ENCODE measurements at regions not wholly inside any gene's neighbourhood (a gene's known extent, or its start where the extent isn't known, plus 50 kb on each side); places are given as distances from the start of the nearest gene placed in this dataset.

DNA sequence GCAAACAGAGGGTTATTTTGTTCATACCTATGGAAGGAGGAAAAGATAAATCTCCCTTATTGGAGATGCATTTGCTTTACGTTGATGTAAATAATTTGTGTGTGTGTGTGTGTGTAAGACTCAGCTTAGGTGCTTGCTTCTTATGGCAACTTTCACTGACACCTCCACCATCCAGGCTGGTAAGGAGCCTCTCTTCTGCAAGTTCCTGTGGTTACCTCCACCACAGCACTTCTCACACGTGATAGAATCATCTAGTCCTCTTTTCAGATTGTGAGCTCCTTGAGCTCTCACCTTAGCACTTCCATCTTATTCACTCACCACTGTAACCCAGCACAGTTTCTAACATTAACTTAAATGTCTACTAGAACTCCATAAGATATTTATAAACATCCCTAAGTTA is 553.7 kb downstream of the FGF13 start:
- Histone ChIP-seq H3K23ac (ENCODE audit: insufficient read length) (no peak overlapping the region), H3K4me1 (replicated peaks in 1 of 4; ENCODE audit: control insufficient read depth in 3 of 4, insufficient read depth in 4 of 4, low read length in 3 of 4) (no peaks in the 10 kb centered on the region), H2AFZ (ENCODE audit: low read length) (no peak overlapping the region), H2BK20ac (ENCODE audit: low read length) (no peak overlapping the region), H3K18ac (ENCODE audit: extremely low read depth, low read length) (no peak overlapping the region), H2BK15ac (ENCODE audit: low read length) (no peak overlapping the region), H3K36me3 (ENCODE audit: control insufficient read depth in 2 of 4, insufficient read depth in 4 of 4, low read length in 3 of 4) (no peaks in the 10 kb centered on the region), H3K56ac (replicated peaks; ENCODE audit: insufficient read length, low read depth, low read length) (no peak overlapping the region), H4K8ac (ENCODE audit: extremely low read depth, insufficient read depth, low read length) (no peak overlapping the region), H2BK120ac (replicated peaks; ENCODE audit: low read depth, low read length) (no peak overlapping the region), H2AK5ac (ENCODE audit: low read depth, low read length) (no peak overlapping the region), H3K23me2 (ENCODE audit: low read depth, low read length) (no peaks in the 10 kb centered on the region), H3K4ac (replicated peaks; ENCODE audit: insufficient read length, low read depth, low read length) (no peak overlapping the region), H4K5ac (ENCODE audit: insufficient read length, low read depth, low read length) (no peak overlapping the region), H2BK5ac (ENCODE audit: low read depth, low read length) (no peak overlapping the region), H3K4me3 (ENCODE audit: extremely low read depth in 1 of 4, insufficient read depth in 2 of 4, low read depth in 3 of 4, low read length in 4 of 4) (no peak overlapping the region), H3K27me3 (replicated peaks in 1 of 4; ENCODE audit: control insufficient read depth in 3 of 4, extremely low read depth in 1 of 4, insufficient read depth in 3 of 4, low read length in 3 of 4) (no peaks in the 10 kb centered on the region), H3K9ac (replicated peaks in 1 of 4; ENCODE audit: extremely low read depth in 1 of 4, low read depth in 3 of 4, low read length in 3 of 4) (no peak overlapping the region; a peak in 1 of 7 replicates), H4K91ac (replicated peaks; ENCODE audit: insufficient read length, low read length) (no peak overlapping the region), H3K79me2 (ENCODE audit: control insufficient read depth in 1 of 2, insufficient read depth in 2 of 2, low read length in 2 of 2) (no peaks in the 10 kb centered on the region), H3K9me3 (ENCODE audit: insufficient read depth in 2 of 2, low read depth in 1 of 2, low read length in 1 of 2) (no peaks in the 10 kb centered on the region), H4K20me1 (replicated peaks in 1 of 2; ENCODE audit: control insufficient read depth in 1 of 2, insufficient read depth in 2 of 2, low read length in 2 of 2) (no peaks in the 10 kb centered on the region), H3K79me1 (ENCODE audit: low read depth, low read length) (no peaks in the 10 kb centered on the region), H3K4me2 (ENCODE audit: insufficient read depth in 1 of 2, low read depth in 2 of 2, low read length in 2 of 2) (no peak overlapping the region), H3K27ac (ENCODE audit: low read depth, low read length) (no peak overlapping the region), H3K14ac (ENCODE audit: insufficient read length) (no peak overlapping the region), H2BK12ac (ENCODE audit: low read depth, low read length) (no peak overlapping the region)
- 88% methylated on average over 2 of the region's 2 CpGs; no CpG with 5 or more reads in 1 of the 2 experiments for WGBS, 2 experiments (ENCODE audit: extremely low coverage in 1 of 2, insufficient coverage in 1 of 2, insufficient read length in 1 of 2, insufficient replicate concordance in 2 of 2, low coverage in 1 of 2, low lambda C conversion rate in 2 of 2, missing lambda C conversion rate in 1 of 2)
- CTCF ChIA-PET (ENCODE audit: partially characterized antibody), result no interaction called here
- DNase-seq (ENCODE audit: low read depth in 1 of 2, low spot score in 2 of 2) (no peak), FAIRE-seq (no peak)
- POLR2A ChIA-PET (ENCODE audit: partially characterized antibody), result no interaction called here
- TF ChIP-seq, protein P1, sequence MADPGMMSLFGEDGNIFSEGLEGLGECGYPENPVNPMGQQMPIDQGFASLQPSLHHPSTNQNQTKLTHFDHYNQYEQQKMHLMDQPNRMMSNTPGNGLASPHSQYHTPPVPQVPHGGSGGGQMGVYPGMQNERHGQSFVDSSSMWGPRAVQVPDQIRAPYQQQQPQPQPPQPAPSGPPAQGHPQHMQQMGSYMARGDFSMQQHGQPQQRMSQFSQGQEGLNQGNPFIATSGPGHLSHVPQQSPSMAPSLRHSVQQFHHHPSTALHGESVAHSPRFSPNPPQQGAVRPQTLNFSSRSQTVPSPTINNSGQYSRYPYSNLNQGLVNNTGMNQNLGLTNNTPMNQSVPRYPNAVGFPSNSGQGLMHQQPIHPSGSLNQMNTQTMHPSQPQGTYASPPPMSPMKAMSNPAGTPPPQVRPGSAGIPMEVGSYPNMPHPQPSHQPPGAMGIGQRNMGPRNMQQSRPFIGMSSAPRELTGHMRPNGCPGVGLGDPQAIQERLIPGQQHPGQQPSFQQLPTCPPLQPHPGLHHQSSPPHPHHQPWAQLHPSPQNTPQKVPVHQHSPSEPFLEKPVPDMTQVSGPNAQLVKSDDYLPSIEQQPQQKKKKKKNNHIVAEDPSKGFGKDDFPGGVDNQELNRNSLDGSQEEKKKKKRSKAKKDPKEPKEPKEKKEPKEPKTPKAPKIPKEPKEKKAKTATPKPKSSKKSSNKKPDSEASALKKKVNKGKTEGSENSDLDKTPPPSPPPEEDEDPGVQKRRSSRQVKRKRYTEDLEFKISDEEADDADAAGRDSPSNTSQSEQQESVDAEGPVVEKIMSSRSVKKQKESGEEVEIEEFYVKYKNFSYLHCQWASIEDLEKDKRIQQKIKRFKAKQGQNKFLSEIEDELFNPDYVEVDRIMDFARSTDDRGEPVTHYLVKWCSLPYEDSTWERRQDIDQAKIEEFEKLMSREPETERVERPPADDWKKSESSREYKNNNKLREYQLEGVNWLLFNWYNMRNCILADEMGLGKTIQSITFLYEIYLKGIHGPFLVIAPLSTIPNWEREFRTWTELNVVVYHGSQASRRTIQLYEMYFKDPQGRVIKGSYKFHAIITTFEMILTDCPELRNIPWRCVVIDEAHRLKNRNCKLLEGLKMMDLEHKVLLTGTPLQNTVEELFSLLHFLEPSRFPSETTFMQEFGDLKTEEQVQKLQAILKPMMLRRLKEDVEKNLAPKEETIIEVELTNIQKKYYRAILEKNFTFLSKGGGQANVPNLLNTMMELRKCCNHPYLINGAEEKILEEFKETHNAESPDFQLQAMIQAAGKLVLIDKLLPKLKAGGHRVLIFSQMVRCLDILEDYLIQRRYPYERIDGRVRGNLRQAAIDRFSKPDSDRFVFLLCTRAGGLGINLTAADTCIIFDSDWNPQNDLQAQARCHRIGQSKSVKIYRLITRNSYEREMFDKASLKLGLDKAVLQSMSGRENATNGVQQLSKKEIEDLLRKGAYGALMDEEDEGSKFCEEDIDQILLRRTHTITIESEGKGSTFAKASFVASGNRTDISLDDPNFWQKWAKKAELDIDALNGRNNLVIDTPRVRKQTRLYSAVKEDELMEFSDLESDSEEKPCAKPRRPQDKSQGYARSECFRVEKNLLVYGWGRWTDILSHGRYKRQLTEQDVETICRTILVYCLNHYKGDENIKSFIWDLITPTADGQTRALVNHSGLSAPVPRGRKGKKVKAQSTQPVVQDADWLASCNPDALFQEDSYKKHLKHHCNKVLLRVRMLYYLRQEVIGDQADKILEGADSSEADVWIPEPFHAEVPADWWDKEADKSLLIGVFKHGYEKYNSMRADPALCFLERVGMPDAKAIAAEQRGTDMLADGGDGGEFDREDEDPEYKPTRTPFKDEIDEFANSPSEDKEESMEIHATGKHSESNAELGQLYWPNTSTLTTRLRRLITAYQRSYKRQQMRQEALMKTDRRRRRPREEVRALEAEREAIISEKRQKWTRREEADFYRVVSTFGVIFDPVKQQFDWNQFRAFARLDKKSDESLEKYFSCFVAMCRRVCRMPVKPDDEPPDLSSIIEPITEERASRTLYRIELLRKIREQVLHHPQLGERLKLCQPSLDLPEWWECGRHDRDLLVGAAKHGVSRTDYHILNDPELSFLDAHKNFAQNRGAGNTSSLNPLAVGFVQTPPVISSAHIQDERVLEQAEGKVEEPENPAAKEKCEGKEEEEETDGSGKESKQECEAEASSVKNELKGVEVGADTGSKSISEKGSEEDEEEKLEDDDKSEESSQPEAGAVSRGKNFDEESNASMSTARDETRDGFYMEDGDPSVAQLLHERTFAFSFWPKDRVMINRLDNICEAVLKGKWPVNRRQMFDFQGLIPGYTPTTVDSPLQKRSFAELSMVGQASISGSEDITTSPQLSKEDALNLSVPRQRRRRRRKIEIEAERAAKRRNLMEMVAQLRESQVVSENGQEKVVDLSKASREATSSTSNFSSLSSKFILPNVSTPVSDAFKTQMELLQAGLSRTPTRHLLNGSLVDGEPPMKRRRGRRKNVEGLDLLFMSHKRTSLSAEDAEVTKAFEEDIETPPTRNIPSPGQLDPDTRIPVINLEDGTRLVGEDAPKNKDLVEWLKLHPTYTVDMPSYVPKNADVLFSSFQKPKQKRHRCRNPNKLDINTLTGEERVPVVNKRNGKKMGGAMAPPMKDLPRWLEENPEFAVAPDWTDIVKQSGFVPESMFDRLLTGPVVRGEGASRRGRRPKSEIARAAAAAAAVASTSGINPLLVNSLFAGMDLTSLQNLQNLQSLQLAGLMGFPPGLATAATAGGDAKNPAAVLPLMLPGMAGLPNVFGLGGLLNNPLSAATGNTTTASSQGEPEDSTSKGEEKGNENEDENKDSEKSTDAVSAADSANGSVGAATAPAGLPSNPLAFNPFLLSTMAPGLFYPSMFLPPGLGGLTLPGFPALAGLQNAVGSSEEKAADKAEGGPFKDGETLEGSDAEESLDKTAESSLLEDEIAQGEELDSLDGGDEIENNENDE (IDR thresholded peaks at IDR 0.05; ENCODE audit: insufficient replicate concordance, low read length), result no peak
